ENCODE measurements at regions not wholly inside any gene's neighbourhood (a gene's known extent, or its start where the extent isn't known, plus 50 kb on each side); places are given as distances from the start of the nearest gene placed in this dataset.

GRCh38 chr7:156376317-156376716, 264.3 kb upstream of the RNF32 start:
- TF ChIP-seq CTCF (conservative IDR thresholded peaks at IDR 0.05): no peak
- no peak for TF ChIP-seq ZFX (IDR thresholded peaks at IDR 0.05)

Data from C4-2B (cell line).